ENCODE measurements at regions not wholly inside any gene's neighbourhood (a gene's known extent, or its start where the extent isn't known, plus 50 kb on each side); places are given as distances from the start of the nearest gene placed in this dataset.
"Not testable (repeated sequence)": the region's sequence is repeated elsewhere in the genome, so short reads cannot be mapped to it uniquely, and the experiment has no call there.

- no peak overlapping the region for H3K27ac ChIP-seq
- peaks cover 0 to 6% (median 0%) of the 10 kb centered on the region in 3 donors for H3K27me3 ChIP-seq
- no peaks in the 10 kb centered on the region for H3K9me3 ChIP-seq
- no peak overlapping the region for H3K4me3 ChIP-seq
- intact Hi-C loops (cut with DNase I; ENCODE audit: low total_unique reads), result no loop called here
- H3K4me1 ChIP-seq, result peaks cover 0 to 1% (median 0%) of the 10 kb centered on the region in 4 donors
- DNase-seq, result no peak
- TF ChIP-seq POLR2A (IDR thresholded peaks at IDR 0.05) (no peak), EP300 (IDR thresholded peaks at IDR 0.05) (no peak), CTCF (IDR thresholded peaks at IDR 0.05) (no peak), POLR2AphosphoS5 (IDR thresholded peaks at IDR 0.05) (no peak)
- WGBS, 5 donors, result 83 to 88% (median 84%) methylated on average over 6 to 11 of the region's 11 CpGs
- no peaks in the 10 kb centered on the region for H3K36me3 ChIP-seq
Observed at GRCh38 chr2:109669731-109670130, 55.6 kb downstream of the SOWAHC start.

GRCh38 chr2:109670556-109671411 lies 56.6 kb downstream of the SOWAHC start:
- WGBS, 5 donors, result 91 to 97% (median 93%) methylated on average over 5 to 8 of the region's 8 CpGs
- no peak for DNase-seq
- intact Hi-C loops (cut with DNase I; ENCODE audit: low total_unique reads), result no loop called here
- Histone ChIP-seq H3K9me3 (no peaks in the 10 kb centered on the region), H3K4me3 (no peak overlapping the region), H3K36me3 (no peaks in the 10 kb centered on the region), H3K27me3 (peaks cover 0 to 6% (median 0%) of the 10 kb centered on the region in 3 donors), H3K27ac (no peak overlapping the region), H3K4me1 (peaks cover 0 to 6% (median under 1%) of the 10 kb centered on the region in 4 donors)
- no peak for TF ChIP-seq POLR2AphosphoS5 (IDR thresholded peaks at IDR 0.05)
- no peak for TF ChIP-seq EP300 (IDR thresholded peaks at IDR 0.05)
- no peak for TF ChIP-seq CTCF (IDR thresholded peaks at IDR 0.05)
- no peak for TF ChIP-seq POLR2A (IDR thresholded peaks at IDR 0.05)

- no peaks in the 10 kb centered on the region for H3K36me3 ChIP-seq
- peaks cover 0 to 37% (median 28%) of the 10 kb centered on the region in 4 donors for H3K4me1 ChIP-seq
- peaks cover 0 to 6% (median 0%) of the 10 kb centered on the region in 3 donors for H3K27me3 ChIP-seq
- no peak overlapping the region for H3K4me3 ChIP-seq
- intact Hi-C loops (cut with DNase I; ENCODE audit: low total_unique reads), result no loop called here
- H3K9me3 ChIP-seq, result no peaks in the 10 kb centered on the region
- H3K27ac ChIP-seq, result peak overlapping the region; percentile 1 to 70 (median 51)
- 32 to 59% (median 41%) methylated on average over 8 of the region's 8 CpGs for WGBS, 5 donors
- TF ChIP-seq POLR2AphosphoS5 (IDR thresholded peaks at IDR 0.05), result peak in 1 of 3 donors; percentile 32
- TF ChIP-seq EP300 (IDR thresholded peaks at IDR 0.05), result no peak
- peak; percentile 68 to 73 for DNase-seq
Observed at GRCh38 chr2:109674894-109675534, 60.9 kb downstream of the SOWAHC start.

GRCh38 chr2:109675666-109676345 lies 61.6 kb downstream of the SOWAHC start:
- TF ChIP-seq POLR2AphosphoS5 (IDR thresholded peaks at IDR 0.05) (peak in 2 of 3 donors; percentile 28 to 45), EP300 (IDR thresholded peaks at IDR 0.05) (no peak)
- H3K27ac ChIP-seq, result peak overlapping the region; percentile 31 to 70 (median 51)

GRCh38 chr2:109676346-109676902 lies 62.3 kb downstream of the SOWAHC start:
- Histone ChIP-seq H3K4me1 (peaks cover 0 to 44% (median 29%) of the 10 kb centered on the region in 4 donors), H3K27ac (peak overlapping the region; percentile 31 to 70 (median 51)), H3K36me3 (no peaks in the 10 kb centered on the region), H3K27me3 (no peaks in the 10 kb centered on the region), H3K9me3 (no peaks in the 10 kb centered on the region), H3K4me3 (no peak overlapping the region)
- peak in 1 of 2 donors; percentile 37 for DNase-seq
- WGBS, 5 donors, result 59 to 70% (median 67%) methylated on average over 7 of the region's 7 CpGs
- TF ChIP-seq POLR2A (IDR thresholded peaks at IDR 0.05) (no peak), CTCF (IDR thresholded peaks at IDR 0.05) (no peak), EP300 (IDR thresholded peaks at IDR 0.05) (no peak), POLR2AphosphoS5 (IDR thresholded peaks at IDR 0.05) (no peak)
- intact Hi-C loops (cut with DNase I; ENCODE audit: low total_unique reads), result no loop called here

More at GRCh38 chr2:109675666-109676345, 61.6 kb downstream of the SOWAHC start:
- H3K9me3 ChIP-seq, result no peaks in the 10 kb centered on the region
- H3K27me3 ChIP-seq, result no peaks in the 10 kb centered on the region
- WGBS, 5 donors, result 56 to 79% (median 63%) methylated on average over 17 of the region's 17 CpGs
- H3K36me3 ChIP-seq, result no peaks in the 10 kb centered on the region
- DNase-seq, result peak; percentile 69 to 81
- intact Hi-C loops (cut with DNase I; ENCODE audit: low total_unique reads), result no loop called here
- H3K4me3 ChIP-seq, result no peak overlapping the region
- peaks cover 0 to 44% (median 29%) of the 10 kb centered on the region in 4 donors for H3K4me1 ChIP-seq

GRCh38 chr2:109677121-109677731 lies 63.1 kb downstream of the SOWAHC start:
- 51 to 66% (median 60%) methylated on average over 7 of the region's 7 CpGs for WGBS, 5 donors
- intact Hi-C loops (cut with DNase I; ENCODE audit: low total_unique reads); H3K27ac ChIP-seq; H3K36me3 ChIP-seq; H3K9me3 ChIP-seq; H3K27me3 ChIP-seq; H3K4me3 ChIP-seq: not testable (repeated sequence)
- peak in 1 of 2 donors; percentile 41 for DNase-seq
- peaks cover 0 to 44% (median 29%) of the 10 kb centered on the region in 4 donors for H3K4me1 ChIP-seq
